Endodermal cell (in vitro differentiated cells): ENCODE measurements at regions not wholly inside any gene's neighbourhood (a gene's known extent, or its start where the extent isn't known, plus 50 kb on each side); places are given as distances from the start of the nearest gene placed in this dataset.

Source experiments
- DNase-seq: peaks from one replicate; pipeline ENCODE4 v3.0.0-alpha.2; 2017
- H3K27ac ChIP-seq: 2 replicates; pipeline ENCODE4 v1.5.1; 2013; ENCODE audit warnings: mild to moderate bottlenecking, low read depth, low read length, moderate library complexity
- H3K27me3 ChIP-seq: 2 replicates; pipeline ENCODE4 v1.6.1; 2013; ENCODE audit warnings: mild to moderate bottlenecking, low read length, moderate library complexity; ENCODE audit not compliant: insufficient read depth, control insufficient read depth, poor library complexity, severe bottlenecking
- H3K36me3 ChIP-seq: 2 replicates; pipeline ENCODE4 v1.7.0; 2013; ENCODE audit warnings: mild to moderate bottlenecking, low read length, moderate library complexity; ENCODE audit not compliant: control insufficient read depth, insufficient read depth
- H3K4me1 ChIP-seq: one replicate; pipeline ENCODE4 v1.7.0; 2013; ENCODE audit warnings: low read length; ENCODE audit not compliant: control insufficient read depth, insufficient read depth
- H3K4me3 ChIP-seq: 2 replicates; pipeline ENCODE4 v1.5.1; 2013; ENCODE audit warnings: mild to moderate bottlenecking, low read length, moderate library complexity
- H3K9ac ChIP-seq: 2 replicates; pipeline ENCODE4 v1.6.1; 2013; ENCODE audit warnings: mild to moderate bottlenecking, low read length, moderate library complexity; ENCODE audit not compliant: poor library complexity, severe bottlenecking; ENCODE audit errors: extremely low read depth
- H3K9me3 ChIP-seq: 2 replicates; pipeline ENCODE4 v1.6.1; 2013; ENCODE audit warnings: mild to moderate bottlenecking, low read length, moderate library complexity; ENCODE audit not compliant: control insufficient read depth
- H3K27ac Mint-ChIP-seq: 2 replicates; pipeline ENCODE4 v1.8.0; 2020; ENCODE audit warnings: mixed read lengths
- H3K27me3 Mint-ChIP-seq: 2 replicates; pipeline ENCODE4 v1.8.0; 2021; ENCODE audit warnings: mild to moderate bottlenecking, mixed read lengths; ENCODE audit not compliant: insufficient read depth
- H3K36me3 Mint-ChIP-seq: 2 replicates; pipeline ENCODE4 v1.8.0; 2020; ENCODE audit warnings: low read depth, mixed read lengths
- H3K4me1 Mint-ChIP-seq: 2 replicates; pipeline ENCODE4 v1.8.0; 2020; ENCODE audit warnings: mixed read lengths
- H3K4me3 Mint-ChIP-seq: 2 replicates; pipeline ENCODE4 v1.8.0; 2020; ENCODE audit warnings: mild to moderate bottlenecking, moderate library complexity, mixed read lengths
- H3K9me3 Mint-ChIP-seq: 2 replicates; pipeline ENCODE4 v1.8.0; 2020; ENCODE audit warnings: mild to moderate bottlenecking, mixed read lengths
- CTCF ChIP-seq: fragments of 200-600 bp; sonication (generic); conservative IDR thresholded peaks from 2 replicates; pipeline ENCODE4 v1.5.0; 2021; ENCODE audit warnings: antibody characterized with exemption, mild to moderate bottlenecking
- WGBS, 2 experiments: methylation state at CpG; one replicate each; pipeline versions ENCODE4 v1.1.5 to v1.1.7; 2013; ENCODE audit warnings: missing lambda C conversion rate in 2 of 2, mixed read lengths in 1 of 2; ENCODE audit not compliant: insufficient coverage in 1 of 2, insufficient read length in 1 of 2; 5-methylcytosine and 5-hydroxymethylcytosine counted together

DNA sequence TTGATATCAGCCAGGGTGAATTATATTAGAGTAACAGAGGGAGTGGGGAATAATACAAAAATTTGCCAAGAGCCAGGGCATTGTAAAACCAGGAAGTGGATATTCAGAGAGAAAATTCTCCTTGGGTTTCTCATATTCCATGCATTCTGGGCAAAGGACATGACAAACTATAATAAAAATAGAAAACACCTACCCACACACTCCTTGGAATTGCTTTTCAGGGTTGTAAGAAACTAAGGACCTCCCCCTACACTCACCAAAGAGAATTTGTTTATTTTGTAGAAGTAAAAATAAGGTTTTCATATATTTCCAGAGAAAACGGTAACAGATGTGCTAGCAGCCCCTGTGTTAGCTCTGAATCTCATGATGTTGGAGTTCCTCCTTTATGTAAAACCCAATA, 649.6 kb downstream of the SLITRK1 start:
- no peaks in the 10 kb centered on the region for H3K9me3 Mint-ChIP-seq
- TF ChIP-seq CTCF, result no peak
- H3K27ac ChIP-seq, result no peak overlapping the region
- no peaks in the 10 kb centered on the region for H3K36me3 ChIP-seq
- no peaks in the 10 kb centered on the region for H3K27me3 Mint-ChIP-seq
- no peak for DNase-seq
- H3K27me3 ChIP-seq, result no peaks in the 10 kb centered on the region
- no peak overlapping the region for H3K4me3 ChIP-seq
- no peaks in the 10 kb centered on the region for H3K4me1 ChIP-seq
- no peak overlapping the region for H3K4me3 Mint-ChIP-seq
- no peak overlapping the region for H3K9ac ChIP-seq
- WGBS, 2 experiments, result 92% methylated on average over 1 of the region's 1 CpG; no CpG with 5 or more reads in 1 of the 2 experiments
- no peaks in the 10 kb centered on the region for H3K36me3 Mint-ChIP-seq
- no peaks in the 10 kb centered on the region for H3K9me3 ChIP-seq
- no peak overlapping the region for H3K27ac Mint-ChIP-seq
- H3K4me1 Mint-ChIP-seq, result no peaks in the 10 kb centered on the region

- no peak overlapping the region for H3K4me3 Mint-ChIP-seq
- no peak for TF ChIP-seq CTCF
- WGBS, 2 experiments, result 100% methylated on average over 1 of the region's 1 CpG; no CpG with 5 or more reads in 1 of the 2 experiments
- H3K36me3 ChIP-seq, result no peaks in the 10 kb centered on the region
- no peak overlapping the region for H3K9ac ChIP-seq
- H3K9me3 Mint-ChIP-seq, result no peaks in the 10 kb centered on the region
- no peak overlapping the region for H3K27ac Mint-ChIP-seq
- DNase-seq, result no peak
- H3K27me3 ChIP-seq, result no peaks in the 10 kb centered on the region
- H3K36me3 Mint-ChIP-seq, result no peaks in the 10 kb centered on the region
- no peaks in the 10 kb centered on the region for H3K27me3 Mint-ChIP-seq
- no peak overlapping the region for H3K4me3 ChIP-seq
- no peaks in the 10 kb centered on the region for H3K4me1 ChIP-seq
- H3K27ac ChIP-seq, result no peak overlapping the region
- H3K4me1 Mint-ChIP-seq, result no peaks in the 10 kb centered on the region
- no peaks in the 10 kb centered on the region for H3K9me3 ChIP-seq
These were observed 652.5 kb downstream of the SLITRK1 start for GRCh38 chr13:83229574-83230305.

GRCh38 chr13:83223546-83223945, 658.7 kb downstream of the SLITRK1 start:
- H3K4me1 ChIP-seq, result no peaks in the 10 kb centered on the region
- no peak overlapping the region for H3K4me3 ChIP-seq
- Mint-ChIP-seq H3K27me3 (no peaks in the 10 kb centered on the region), H3K36me3 (no peaks in the 10 kb centered on the region), H3K4me3 (no peak overlapping the region), H3K4me1 (no peaks in the 10 kb centered on the region), H3K9me3 (no peaks in the 10 kb centered on the region), H3K27ac (no peak overlapping the region)
- no peak for TF ChIP-seq CTCF
- H3K27ac ChIP-seq, result no peak overlapping the region
- 87 to 91% methylated on average over 1 of the region's 1 CpG for WGBS, 2 experiments
- no peak for DNase-seq
- H3K27me3 ChIP-seq, result no peaks in the 10 kb centered on the region
- H3K9me3 ChIP-seq, result no peaks in the 10 kb centered on the region
- H3K36me3 ChIP-seq, result no peaks in the 10 kb centered on the region
- H3K9ac ChIP-seq, result no peak overlapping the region
